ENCODE measurements at regions not wholly inside any gene's neighbourhood (a gene's known extent, or its start where the extent isn't known, plus 50 kb on each side); places are given as distances from the start of the nearest gene placed in this dataset.

DNA sequence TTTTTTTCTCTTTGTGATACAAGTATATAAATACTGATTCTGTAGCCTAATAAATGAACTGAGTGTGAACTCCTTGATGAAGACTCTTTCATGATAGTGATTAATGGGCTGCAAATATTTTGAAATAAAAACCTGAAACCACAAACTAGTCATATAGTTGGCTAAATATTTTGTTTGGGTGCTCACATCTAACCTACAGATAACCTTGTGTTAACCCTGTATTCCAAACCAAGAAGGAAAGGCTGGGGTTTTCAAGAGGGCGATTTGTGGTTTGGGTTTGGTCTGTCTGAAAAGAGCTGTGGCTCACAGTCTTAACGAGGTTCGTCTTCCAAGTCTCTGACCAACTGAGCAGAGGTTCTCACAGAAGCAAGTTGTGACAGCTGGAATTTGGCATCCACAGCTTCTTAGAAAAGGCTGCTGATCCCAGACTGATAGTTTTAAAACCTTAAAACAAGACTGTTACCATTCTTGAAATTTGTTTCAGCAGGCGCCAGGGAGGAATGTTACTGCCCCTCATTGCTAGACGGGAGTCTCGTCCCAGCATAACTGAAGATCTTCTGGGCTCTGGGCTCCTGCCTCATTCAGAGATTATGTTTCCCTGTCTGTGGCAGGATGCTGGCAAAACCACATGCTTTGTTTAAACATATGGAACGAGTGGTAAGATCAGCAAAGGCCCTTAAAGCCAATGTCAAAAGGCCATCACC lies 736.4 kb upstream of the MARCKS start:
- TF ChIP-seq, protein P1, sequence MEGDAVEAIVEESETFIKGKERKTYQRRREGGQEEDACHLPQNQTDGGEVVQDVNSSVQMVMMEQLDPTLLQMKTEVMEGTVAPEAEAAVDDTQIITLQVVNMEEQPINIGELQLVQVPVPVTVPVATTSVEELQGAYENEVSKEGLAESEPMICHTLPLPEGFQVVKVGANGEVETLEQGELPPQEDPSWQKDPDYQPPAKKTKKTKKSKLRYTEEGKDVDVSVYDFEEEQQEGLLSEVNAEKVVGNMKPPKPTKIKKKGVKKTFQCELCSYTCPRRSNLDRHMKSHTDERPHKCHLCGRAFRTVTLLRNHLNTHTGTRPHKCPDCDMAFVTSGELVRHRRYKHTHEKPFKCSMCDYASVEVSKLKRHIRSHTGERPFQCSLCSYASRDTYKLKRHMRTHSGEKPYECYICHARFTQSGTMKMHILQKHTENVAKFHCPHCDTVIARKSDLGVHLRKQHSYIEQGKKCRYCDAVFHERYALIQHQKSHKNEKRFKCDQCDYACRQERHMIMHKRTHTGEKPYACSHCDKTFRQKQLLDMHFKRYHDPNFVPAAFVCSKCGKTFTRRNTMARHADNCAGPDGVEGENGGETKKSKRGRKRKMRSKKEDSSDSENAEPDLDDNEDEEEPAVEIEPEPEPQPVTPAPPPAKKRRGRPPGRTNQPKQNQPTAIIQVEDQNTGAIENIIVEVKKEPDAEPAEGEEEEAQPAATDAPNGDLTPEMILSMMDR (IDR thresholded peaks at IDR 0.05; ENCODE audit: insufficient read depth, low read depth, low read length): no peak
- TF ChIP-seq EZH2 (IDR thresholded peaks at IDR 0.05; ENCODE audit: insufficient read depth, low read length): no peak
